Peyer's patch (tissue), 4 donors: ENCODE measurements at regions not wholly inside any gene's neighbourhood (a gene's known extent, or its start where the extent isn't known, plus 50 kb on each side); places are given as distances from the start of the nearest gene placed in this dataset.

Source experiments
- DNase-seq, 3 donors: peaks; one replicate each; pipeline ENCODE4 v3.0.0-alpha.2; 2017 to 2019
- H3K27ac ChIP-seq, 4 donors: fragments of 200-600 bp; sonication (generic); one replicate each; pipeline ENCODE4 v1.5.1; 2016 to 2019
- H3K27me3 ChIP-seq, 2 donors: fragments of 200-600 bp; sonication (generic); one replicate each; pipeline ENCODE4 v1.5.1; 2019
- H3K36me3 ChIP-seq, 3 donors: fragments of 200-600 bp; sonication (generic); one replicate each; pipeline ENCODE4 v1.5.1; 2016 to 2019
- H3K4me1 ChIP-seq, 4 donors: fragments of 200-600 bp; sonication (generic); one replicate each; pipeline ENCODE4 v1.5.1; 2016 to 2019
- H3K4me3 ChIP-seq, 4 donors: fragments of 200-600 bp; sonication (generic); 1 replicate in 3 of 4; 2 replicates in 1 of 4; pipeline ENCODE4 v1.5.1; 2016 to 2019; ENCODE audit warnings: mild to moderate bottlenecking in 1 of 4
- H3K9me3 ChIP-seq, 4 donors: fragments of 200-600 bp; sonication (generic); one replicate each; pipeline ENCODE4 v1.5.1; 2016 to 2019; ENCODE audit warnings: mild to moderate bottlenecking in 1 of 4
- CTCF ChIP-seq, 6 experiments: fragments of 450-650 bp in 4 of 6; fragments of 200-600 bp in 2 of 6; sonication (generic) in 1 of 6; IDR thresholded peaks; one replicate each; pipeline ENCODE4 v1.5.1; 2017 to 2019; ENCODE audit warnings: antibody characterized with exemption in 6 of 6, mild to moderate bottlenecking in 3 of 6, moderate library complexity in 1 of 6
- POLR2A ChIP-seq, 2 donors: fragments of 450-650 bp; IDR thresholded peaks; one replicate each; pipeline ENCODE4 v1.5.1; 2017; ENCODE audit warnings: antibody characterized with exemption in 2 of 2, mild to moderate bottlenecking in 2 of 2, moderate library complexity in 2 of 2

GRCh38 chr3:153623834-153624233 is 461.8 kb downstream of the RAP2B start:
- Histone ChIP-seq H3K27ac (peak overlapping the region in 2 of 4 donors; percentile 29 to 35), H3K9me3 (no peaks in the 10 kb centered on the region), H3K4me3 (no peak overlapping the region), H3K4me1 (no peaks in the 10 kb centered on the region), H3K27me3 (no peaks in the 10 kb centered on the region), H3K36me3 (no peaks in the 10 kb centered on the region)
- no peak for DNase-seq
- TF ChIP-seq POLR2A (IDR thresholded peaks at IDR 0.05) (no peak), CTCF (IDR thresholded peaks at IDR 0.05) (no peak)

DNA sequence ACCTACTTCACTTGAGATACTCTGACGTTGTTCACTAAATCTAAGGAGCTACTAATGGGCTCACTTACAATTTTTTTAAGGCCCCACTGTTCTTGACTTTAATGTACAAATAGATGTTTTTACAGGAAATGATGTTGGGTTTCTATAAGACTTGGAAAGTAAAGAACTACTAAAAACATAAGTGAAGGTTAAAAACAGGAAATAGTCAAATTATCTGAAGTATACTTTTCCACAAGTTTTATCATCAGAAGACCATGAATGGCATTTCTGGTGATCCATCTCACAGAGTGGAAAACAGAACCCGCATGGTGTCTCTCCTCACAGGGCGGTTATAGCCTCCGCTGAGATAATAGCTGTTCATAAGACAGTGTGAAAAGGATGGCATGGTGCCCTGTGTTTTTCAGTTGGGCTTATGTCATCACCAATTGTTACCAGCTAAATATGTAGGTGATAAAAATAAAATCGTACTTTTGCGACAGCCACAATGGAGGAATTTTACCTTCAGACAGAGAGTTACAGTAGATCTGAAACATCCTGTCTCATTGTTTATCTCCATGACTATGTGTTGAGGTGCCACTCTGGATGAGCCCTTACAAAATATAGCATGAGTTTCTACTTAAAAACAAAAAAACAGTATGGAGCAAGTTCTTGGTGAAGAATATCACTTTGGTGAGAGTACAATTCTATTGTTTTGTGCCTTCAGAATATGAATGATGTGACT is 462.4 kb downstream of the RAP2B start:
- TF ChIP-seq CTCF (IDR thresholded peaks at IDR 0.05) = no peak
- H3K4me1 ChIP-seq = no peaks in the 10 kb centered on the region
- H3K27me3 ChIP-seq = no peaks in the 10 kb centered on the region
- H3K36me3 ChIP-seq = no peaks in the 10 kb centered on the region
- no peak for DNase-seq
- H3K27ac ChIP-seq = peak overlapping the region in 2 of 4 donors; percentile 29 to 53
- H3K4me3 ChIP-seq = no peak overlapping the region
- H3K9me3 ChIP-seq = no peaks in the 10 kb centered on the region

- TF ChIP-seq POLR2A (IDR thresholded peaks at IDR 0.05) (no peak), CTCF (IDR thresholded peaks at IDR 0.05) (no peak)
- H3K36me3 ChIP-seq = no peaks in the 10 kb centered on the region
- no peak overlapping the region for H3K27ac ChIP-seq
- H3K27me3 ChIP-seq = no peaks in the 10 kb centered on the region
- H3K4me3 ChIP-seq = no peak overlapping the region
- no peaks in the 10 kb centered on the region for H3K4me1 ChIP-seq
- DNase-seq = no peak
- no peaks in the 10 kb centered on the region for H3K9me3 ChIP-seq
Measured at GRCh38 chr3:153625506-153625905, 463.5 kb downstream of the RAP2B start.

GRCh38 chr3:153626158-153626557 is 464.1 kb downstream of the RAP2B start:
- no peaks in the 10 kb centered on the region for H3K4me1 ChIP-seq
- H3K9me3 ChIP-seq = no peaks in the 10 kb centered on the region
- no peak for DNase-seq
- H3K27ac ChIP-seq = no peak overlapping the region
- no peaks in the 10 kb centered on the region for H3K27me3 ChIP-seq
- no peak overlapping the region for H3K4me3 ChIP-seq
- H3K36me3 ChIP-seq = no peaks in the 10 kb centered on the region
- TF ChIP-seq CTCF (IDR thresholded peaks at IDR 0.05) = no peak
- no peak for TF ChIP-seq POLR2A (IDR thresholded peaks at IDR 0.05)

- Histone ChIP-seq H3K27me3 (no peaks in the 10 kb centered on the region), H3K9me3 (no peaks in the 10 kb centered on the region), H3K27ac (no peak overlapping the region), H3K4me1 (no peaks in the 10 kb centered on the region), H3K36me3 (no peaks in the 10 kb centered on the region), H3K4me3 (no peak overlapping the region)
- no peak for DNase-seq
- TF ChIP-seq POLR2A (IDR thresholded peaks at IDR 0.05) (no peak), CTCF (IDR thresholded peaks at IDR 0.05) (no peak)
Measured at GRCh38 chr3:153628591-153628990, 466.6 kb downstream of the RAP2B start.

- no peak for DNase-seq
- Histone ChIP-seq H3K9me3 (no peaks in the 10 kb centered on the region), H3K27ac (no peak overlapping the region), H3K36me3 (no peaks in the 10 kb centered on the region), H3K4me3 (no peak overlapping the region), H3K27me3 (no peaks in the 10 kb centered on the region), H3K4me1 (no peaks in the 10 kb centered on the region)
- TF ChIP-seq POLR2A (IDR thresholded peaks at IDR 0.05) (no peak), CTCF (IDR thresholded peaks at IDR 0.05) (no peak)
Measured at GRCh38 chr3:153629148-153629547, 467.1 kb downstream of the RAP2B start.
